ENCODE measurements at regions not wholly inside any gene's neighbourhood (a gene's known extent, or its start where the extent isn't known, plus 50 kb on each side); places are given as distances from the start of the nearest gene placed in this dataset.

- no peaks in the 10 kb centered on the region for H3K9me3 ChIP-seq (ENCODE audit: control insufficient read depth in 2 of 3, insufficient read depth in 1 of 3, low read length in 3 of 3)
- no peak overlapping the region for H3K9ac ChIP-seq (ENCODE audit: low read length in 3 of 3)
- intact Hi-C loops (cut with DNase I) = no loop called here
- H3K36me3 ChIP-seq (ENCODE audit: control insufficient read depth in 2 of 3, insufficient read depth in 3 of 3, low read length in 3 of 3) = no peaks in the 10 kb centered on the region
- no peaks in the 10 kb centered on the region for H3K4me1 ChIP-seq (ENCODE audit: control insufficient read depth in 2 of 3, insufficient read depth in 2 of 3, low read depth in 1 of 3, low read length in 3 of 3)
- H3K27me3 ChIP-seq (ENCODE audit: control insufficient read depth, insufficient read depth, low read length) = no peaks in the 10 kb centered on the region
- no peak for FAIRE-seq
- TF ChIP-seq, protein P1, sequence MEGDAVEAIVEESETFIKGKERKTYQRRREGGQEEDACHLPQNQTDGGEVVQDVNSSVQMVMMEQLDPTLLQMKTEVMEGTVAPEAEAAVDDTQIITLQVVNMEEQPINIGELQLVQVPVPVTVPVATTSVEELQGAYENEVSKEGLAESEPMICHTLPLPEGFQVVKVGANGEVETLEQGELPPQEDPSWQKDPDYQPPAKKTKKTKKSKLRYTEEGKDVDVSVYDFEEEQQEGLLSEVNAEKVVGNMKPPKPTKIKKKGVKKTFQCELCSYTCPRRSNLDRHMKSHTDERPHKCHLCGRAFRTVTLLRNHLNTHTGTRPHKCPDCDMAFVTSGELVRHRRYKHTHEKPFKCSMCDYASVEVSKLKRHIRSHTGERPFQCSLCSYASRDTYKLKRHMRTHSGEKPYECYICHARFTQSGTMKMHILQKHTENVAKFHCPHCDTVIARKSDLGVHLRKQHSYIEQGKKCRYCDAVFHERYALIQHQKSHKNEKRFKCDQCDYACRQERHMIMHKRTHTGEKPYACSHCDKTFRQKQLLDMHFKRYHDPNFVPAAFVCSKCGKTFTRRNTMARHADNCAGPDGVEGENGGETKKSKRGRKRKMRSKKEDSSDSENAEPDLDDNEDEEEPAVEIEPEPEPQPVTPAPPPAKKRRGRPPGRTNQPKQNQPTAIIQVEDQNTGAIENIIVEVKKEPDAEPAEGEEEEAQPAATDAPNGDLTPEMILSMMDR (IDR thresholded peaks at IDR 0.05; ENCODE audit: borderline replicate concordance, extremely low read depth, insufficient read depth) = no peak
- no peak overlapping the region for H3K27ac ChIP-seq (ENCODE audit: low read depth in 2 of 2, low read length in 2 of 2)
- H3K4me3 ChIP-seq (ENCODE audit: low read length in 3 of 3) = no peak overlapping the region
- no peak for DNase-seq
These were observed 55.0 kb upstream of the ESRRB start for GRCh38 chr14:76320975-76321374.

DNA sequence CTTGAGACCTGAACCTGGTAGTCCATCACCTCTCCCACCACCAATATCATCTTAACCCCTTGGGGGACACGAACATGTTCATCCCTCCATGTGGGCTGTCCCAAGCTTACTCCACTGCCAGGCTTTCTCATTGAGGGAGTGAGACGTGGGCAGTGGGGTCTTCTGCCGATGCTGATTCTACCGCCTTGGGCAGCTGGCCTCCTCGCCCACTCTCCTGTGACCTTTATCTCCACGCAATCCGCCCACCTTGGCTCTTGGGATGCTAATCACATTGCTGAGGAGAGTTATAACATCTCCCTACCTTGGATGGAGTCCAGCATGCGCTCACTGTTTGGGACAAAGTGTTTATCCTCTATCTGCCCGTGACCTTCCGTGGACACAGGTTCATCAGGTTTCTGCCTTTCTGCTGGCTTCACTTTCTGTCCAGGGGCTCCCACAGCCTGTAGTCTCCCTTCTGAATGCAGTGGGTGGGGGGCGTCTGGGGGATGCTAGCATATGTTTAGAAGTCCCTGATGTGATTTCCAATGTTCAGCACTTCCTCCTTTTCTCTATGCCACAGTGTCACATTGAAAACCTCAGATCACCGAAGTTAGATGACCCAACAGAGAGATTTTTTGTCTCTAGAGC lies 53.2 kb upstream of the ESRRB start:
- Histone ChIP-seq H3K4me3 (ENCODE audit: low read length in 3 of 3) (no peak overlapping the region), H3K36me3 (ENCODE audit: control insufficient read depth in 2 of 3, insufficient read depth in 3 of 3, low read length in 3 of 3) (no peaks in the 10 kb centered on the region), H3K9ac (ENCODE audit: low read length in 3 of 3) (no peak overlapping the region), H3K9me3 (ENCODE audit: control insufficient read depth in 2 of 3, insufficient read depth in 1 of 3, low read length in 3 of 3) (no peaks in the 10 kb centered on the region), H3K27ac (ENCODE audit: low read depth in 2 of 2, low read length in 2 of 2) (no peak overlapping the region), H3K4me1 (ENCODE audit: control insufficient read depth in 2 of 3, insufficient read depth in 2 of 3, low read depth in 1 of 3, low read length in 3 of 3) (no peaks in the 10 kb centered on the region), H3K27me3 (ENCODE audit: control insufficient read depth, insufficient read depth, low read length) (no peaks in the 10 kb centered on the region)
- TF ChIP-seq, protein P1 (IDR thresholded peaks at IDR 0.05; ENCODE audit: borderline replicate concordance, extremely low read depth, insufficient read depth) = no peak
- FAIRE-seq (no peak), DNase-seq (no peak)
- intact Hi-C loops (cut with DNase I) = no loop called here

DNA sequence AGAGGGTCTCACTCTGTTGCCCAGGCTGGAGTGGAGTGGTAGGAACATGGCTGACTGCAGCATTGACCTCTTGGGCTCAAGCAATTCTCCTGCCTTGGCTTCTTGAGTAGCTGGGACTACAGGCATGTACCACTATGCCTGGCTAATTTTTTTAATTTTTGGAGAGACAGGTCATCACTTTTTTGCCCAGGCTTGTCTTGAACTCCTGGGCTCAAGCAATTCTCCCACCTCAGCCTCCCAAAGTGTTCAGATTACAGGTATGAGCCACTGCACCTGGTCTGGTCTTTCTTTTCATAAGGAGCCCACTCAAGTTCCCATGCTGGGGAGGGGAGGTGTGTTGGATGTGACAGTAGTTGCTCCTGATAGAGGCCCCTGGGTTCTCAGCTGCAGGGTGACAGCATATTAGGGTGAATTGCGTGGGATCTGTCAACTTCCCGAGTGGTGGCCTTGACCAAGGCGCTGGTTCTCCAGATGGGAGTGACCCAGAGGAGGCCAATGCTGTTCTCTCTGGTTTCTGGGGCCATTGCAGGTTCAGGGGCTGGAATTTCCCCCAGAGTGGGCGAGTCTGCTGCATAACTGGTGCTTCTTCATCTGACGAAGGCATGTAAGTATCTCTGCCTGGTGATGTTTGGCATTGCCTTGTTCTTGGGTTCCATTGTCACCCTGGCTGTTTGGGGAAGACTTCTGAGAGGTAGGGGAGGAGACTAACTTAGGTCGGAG lies 52.4 kb upstream of the ESRRB start:
- Histone ChIP-seq H3K27ac (ENCODE audit: low read depth in 2 of 2, low read length in 2 of 2) (no peak overlapping the region), H3K9ac (ENCODE audit: low read length in 3 of 3) (no peak overlapping the region), H3K4me3 (ENCODE audit: low read length in 3 of 3) (no peak overlapping the region), H3K36me3 (ENCODE audit: control insufficient read depth in 2 of 3, insufficient read depth in 3 of 3, low read length in 3 of 3) (no peaks in the 10 kb centered on the region), H3K27me3 (ENCODE audit: control insufficient read depth, insufficient read depth, low read length) (no peaks in the 10 kb centered on the region), H3K4me1 (ENCODE audit: control insufficient read depth in 2 of 3, insufficient read depth in 2 of 3, low read depth in 1 of 3, low read length in 3 of 3) (no peaks in the 10 kb centered on the region), H3K9me3 (ENCODE audit: control insufficient read depth in 2 of 3, insufficient read depth in 1 of 3, low read length in 3 of 3) (no peaks in the 10 kb centered on the region)
- DNase-seq (no peak), FAIRE-seq (no peak)
- TF ChIP-seq, protein P1 (IDR thresholded peaks at IDR 0.05; ENCODE audit: borderline replicate concordance, extremely low read depth, insufficient read depth) = no peak
- intact Hi-C loops (cut with DNase I) = no loop called here

Measured in kidney (tissue), 13 donors.